HepG2 (cell line): ENCODE measurements at regions not wholly inside any gene's neighbourhood (a gene's known extent, or its start where the extent isn't known, plus 50 kb on each side); places are given as distances from the start of the nearest gene placed in this dataset.

Experiments
- ATF2 ChIP-seq: sonication (generic); formaldehyde crosslinking; IDR thresholded peaks from 2 replicates; pipeline ENCODE4 v1.4.0; 2020; ENCODE audit warnings: missing genetic modification reagents
- DPF2 ChIP-seq: sonication (generic); formaldehyde crosslinking; IDR thresholded peaks from 2 replicates; pipeline ENCODE4 v1.4.0; 2020; ENCODE audit warnings: mild to moderate bottlenecking, low read depth, missing genetic modification reagents, borderline replicate concordance
- KLF9 ChIP-seq: IDR thresholded peaks from 2 replicates; pipeline ENCODE4 v1.6.1; 2016; ENCODE audit warnings: low read depth
- MXD1 ChIP-seq: sonication (generic); formaldehyde crosslinking; IDR thresholded peaks from 2 replicates; pipeline ENCODE4 v1.4.0; 2020; ENCODE audit warnings: mild to moderate bottlenecking, missing genetic modification reagents
- POLR2A ChIP-seq, 2 experiments: IDR thresholded peaks; 2 replicates each; pipeline ENCODE4 v1.6.1; 2011; ENCODE audit warnings: low read depth in 2 of 2, low read length in 2 of 2, mild to moderate bottlenecking in 1 of 2, moderate library complexity in 1 of 2; ENCODE audit not compliant: insufficient read depth in 1 of 2
- SP2 ChIP-seq: sonication (generic); formaldehyde crosslinking; IDR thresholded peaks from 2 replicates; pipeline ENCODE4 v1.5.1; 2020; ENCODE audit warnings: mild to moderate bottlenecking, missing genetic modification reagents
- USF2 ChIP-seq, 2 experiments: sonication (generic) in 1 of 2; formaldehyde crosslinking in 1 of 2; IDR thresholded peaks; 2 replicates each; pipeline versions ENCODE4 v1.5.1 to v1.6.1; 2011 to 2020; ENCODE audit warnings: borderline replicate concordance in 1 of 2, low read depth in 1 of 2, low read length in 1 of 2, mild to moderate bottlenecking in 1 of 2, missing genetic modification reagents in 1 of 2, moderate library complexity in 1 of 2
- ZNF776 ChIP-seq: sonication (generic); formaldehyde crosslinking; IDR thresholded peaks from 2 replicates; pipeline ENCODE4 v1.4.0; 2020; ENCODE audit warnings: mild to moderate bottlenecking, missing genetic modification reagents
- TF ChIP-seq, protein P1 (sequence below): sonication (generic); formaldehyde crosslinking; IDR thresholded peaks from 2 replicates; pipeline ENCODE4 v1.8.1; 2022; ENCODE audit warnings: low read depth, mild to moderate bottlenecking, missing genetic modification reagents

DNA sequence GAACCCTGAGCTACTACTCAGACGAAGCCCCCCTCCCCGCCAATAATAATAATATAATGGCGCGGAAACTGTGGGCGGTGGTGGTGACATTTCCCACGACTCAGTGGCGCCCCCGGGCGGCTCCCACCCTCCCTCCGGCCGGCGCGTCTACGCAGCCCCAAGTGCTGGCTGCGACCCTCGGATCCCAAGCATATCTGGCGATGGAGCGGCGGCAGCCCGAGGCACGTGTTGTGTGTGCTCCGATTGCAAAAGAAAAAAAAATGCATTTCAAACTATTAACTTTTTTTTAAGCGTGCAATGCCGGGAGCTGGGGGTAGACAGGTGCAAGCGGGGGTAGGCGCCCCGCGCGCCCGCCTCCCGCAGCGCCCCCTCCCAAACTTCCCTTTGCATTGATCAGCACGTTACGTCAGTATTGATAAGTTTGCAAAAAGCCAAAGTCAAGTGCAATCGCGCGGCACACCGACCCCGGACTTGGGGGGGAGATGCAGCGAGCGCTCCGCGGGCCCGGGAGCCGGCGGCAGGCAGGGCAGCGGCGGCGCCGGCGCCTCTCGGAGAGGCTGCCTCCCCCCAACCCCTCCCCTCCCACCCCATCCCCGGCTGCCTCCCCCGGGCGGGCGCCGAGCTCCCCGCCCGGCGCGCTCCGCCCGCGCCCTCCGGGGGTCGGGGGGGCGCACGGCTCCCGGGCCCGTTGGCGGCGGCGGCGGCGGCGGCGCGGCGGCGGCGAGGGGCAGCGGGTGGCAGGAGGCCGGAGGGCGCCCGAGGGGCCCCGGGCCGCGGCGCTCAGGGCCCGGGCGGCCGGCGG, 113.1 kb upstream of the MYL2 start:
- TF ChIP-seq SP2 (CRISPR knock-in tag) (no peak), ATF2 (no peak), USF2 (IDR thresholded peaks at IDR 0.05; ENCODE audit: low read depth, low read length) (no peak), USF2 (CRISPR knock-in tag; IDR thresholded peaks at IDR 0.05; ENCODE audit: borderline replicate concordance) (no peak), MXD1 (CRISPR knock-in tag) (no peak), POLR2A (IDR thresholded peaks at IDR 0.05; ENCODE audit: insufficient read depth in 1 of 2, low read depth in 2 of 2, low read length in 2 of 2) (no peak), KLF9 (CRISPR knock-in tag) (no peak), DPF2 (no peak), ZNF776 (CRISPR knock-in tag) (no peak)
- TF ChIP-seq, protein P1, sequence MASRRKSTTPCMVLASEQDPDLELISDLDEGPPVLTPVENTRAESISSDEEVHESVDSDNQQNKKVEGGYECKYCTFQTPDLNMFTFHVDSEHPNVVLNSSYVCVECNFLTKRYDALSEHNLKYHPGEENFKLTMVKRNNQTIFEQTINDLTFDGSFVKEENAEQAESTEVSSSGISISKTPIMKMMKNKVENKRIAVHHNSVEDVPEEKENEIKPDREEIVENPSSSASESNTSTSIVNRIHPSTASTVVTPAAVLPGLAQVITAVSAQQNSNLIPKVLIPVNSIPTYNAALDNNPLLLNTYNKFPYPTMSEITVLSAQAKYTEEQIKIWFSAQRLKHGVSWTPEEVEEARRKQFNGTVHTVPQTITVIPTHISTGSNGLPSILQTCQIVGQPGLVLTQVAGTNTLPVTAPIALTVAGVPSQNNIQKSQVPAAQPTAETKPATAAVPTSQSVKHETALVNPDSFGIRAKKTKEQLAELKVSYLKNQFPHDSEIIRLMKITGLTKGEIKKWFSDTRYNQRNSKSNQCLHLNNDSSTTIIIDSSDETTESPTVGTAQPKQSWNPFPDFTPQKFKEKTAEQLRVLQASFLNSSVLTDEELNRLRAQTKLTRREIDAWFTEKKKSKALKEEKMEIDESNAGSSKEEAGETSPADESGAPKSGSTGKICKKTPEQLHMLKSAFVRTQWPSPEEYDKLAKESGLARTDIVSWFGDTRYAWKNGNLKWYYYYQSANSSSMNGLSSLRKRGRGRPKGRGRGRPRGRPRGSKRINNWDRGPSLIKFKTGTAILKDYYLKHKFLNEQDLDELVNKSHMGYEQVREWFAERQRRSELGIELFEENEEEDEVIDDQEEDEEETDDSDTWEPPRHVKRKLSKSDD (CRISPR knock-in tag) = no peak
